GM12892 (cell line): ENCODE measurements at regions not wholly inside any gene's neighbourhood (a gene's known extent, or its start where the extent isn't known, plus 50 kb on each side); places are given as distances from the start of the nearest gene placed in this dataset.

ENCODE experiments used
- POLR2A ChIP-seq: IDR thresholded peaks from 2 replicates; pipeline ENCODE4 v1.6.1; 2011; ENCODE audit warnings: low read depth, low read length, control low read depth
- POLR2AphosphoS5 ChIP-seq: IDR thresholded peaks from 2 replicates; pipeline ENCODE4 v1.6.1; 2011; ENCODE audit warnings: low read depth, low read length, control low read depth
- TAF1 ChIP-seq: IDR thresholded peaks from 2 replicates; pipeline ENCODE4 v1.6.1; 2011; ENCODE audit warnings: low read depth, mild to moderate bottlenecking, control low read depth, low read length, borderline replicate concordance

DNA sequence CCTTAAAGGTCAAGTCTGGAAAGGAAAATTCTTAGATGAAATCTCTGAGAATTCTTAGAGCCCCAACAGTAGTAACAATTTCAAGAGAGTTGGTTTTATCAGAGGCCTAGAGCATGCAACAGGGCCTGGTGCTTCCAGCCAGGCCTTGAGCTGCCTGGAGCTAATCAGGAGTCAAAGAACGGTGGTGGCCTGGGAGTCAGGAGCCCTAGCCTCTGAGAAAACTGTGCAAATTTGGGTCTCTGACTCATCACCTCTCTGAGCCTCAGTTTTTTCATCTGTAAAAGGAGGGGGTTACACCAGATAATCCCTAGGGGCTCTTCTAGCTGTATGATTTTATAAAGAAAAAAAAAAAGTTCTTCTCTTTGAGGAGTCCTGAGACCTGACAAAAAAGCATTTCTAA, 227.3 kb upstream of the RPL38 start:
- TF ChIP-seq TAF1 (no peak), POLR2AphosphoS5 (no peak), POLR2A (no peak)
